ENCODE measurements at regions not wholly inside any gene's neighbourhood (a gene's known extent, or its start where the extent isn't known, plus 50 kb on each side); places are given as distances from the start of the nearest gene placed in this dataset.

- TF ChIP-seq CTCF (IDR thresholded peaks at IDR 0.05 in 8 of 11, conservative IDR thresholded peaks at IDR 0.05 in 3 of 11), result no peak
- no peak for TF ChIP-seq POLR2A (IDR thresholded peaks at IDR 0.05)
Measured at GRCh38 chr3:28104896-28105534, 136.4 kb upstream of the CMC1 start.
